Liver (tissue), 7 donors: ENCODE measurements at regions not wholly inside any gene's neighbourhood (a gene's known extent, or its start where the extent isn't known, plus 50 kb on each side); places are given as distances from the start of the nearest gene placed in this dataset.

Experiments
- DNase-seq: peaks from one replicate; pipeline ENCODE4 v3.0.0-alpha.2; 2017; ENCODE audit warnings: low spot score
- H3K27ac ChIP-seq, 2 donors: one replicate each; pipeline ENCODE4 v1.7.0; 2013; ENCODE audit warnings: inconsistent platforms in 2 of 2, low read length in 2 of 2, control low read depth in 1 of 2, low read depth in 1 of 2, mild to moderate bottlenecking in 1 of 2
- H3K27me3 ChIP-seq, 4 donors: one replicate each; pipeline versions ENCODE4 v1.6.1 to v1.7.0; 2013; ENCODE audit warnings: low read length in 3 of 4, inconsistent platforms in 1 of 4, mild to moderate bottlenecking in 1 of 4, moderate library complexity in 1 of 4; ENCODE audit not compliant: control insufficient read depth in 4 of 4, insufficient read depth in 4 of 4
- H3K36me3 ChIP-seq, 4 donors: one replicate each; pipeline versions ENCODE4 v1.6.1 to v1.7.0; 2013; ENCODE audit warnings: low read length in 3 of 4, mild to moderate bottlenecking in 3 of 4, low read depth in 1 of 4, moderate library complexity in 1 of 4; ENCODE audit not compliant: control insufficient read depth in 4 of 4, insufficient read depth in 3 of 4
- H3K4me1 ChIP-seq, 4 donors: one replicate each; pipeline versions ENCODE4 v1.6.1 to v1.7.0; 2013; ENCODE audit warnings: low read length in 3 of 4, mild to moderate bottlenecking in 3 of 4, moderate library complexity in 1 of 4; ENCODE audit not compliant: control insufficient read depth in 4 of 4, insufficient read depth in 4 of 4
- H3K4me3 ChIP-seq, 3 donors: one replicate each; pipeline versions ENCODE4 v1.6.1 to v1.7.0; 2013; ENCODE audit warnings: low read length in 3 of 3, control low read depth in 1 of 3, low read depth in 1 of 3, mild to moderate bottlenecking in 1 of 3
- H3K9ac ChIP-seq, 2 donors: one replicate each; pipeline ENCODE4 v1.7.0; 2013; ENCODE audit warnings: low read length in 2 of 2, mild to moderate bottlenecking in 2 of 2, moderate library complexity in 2 of 2, control low read depth in 1 of 2, low read depth in 1 of 2
- H3K9me3 ChIP-seq, 4 donors: one replicate each; pipeline versions ENCODE4 v1.6.1 to v1.7.0; 2013; ENCODE audit warnings: low read length in 3 of 4; ENCODE audit not compliant: control insufficient read depth in 4 of 4
- FOXA1 ChIP-seq: IDR thresholded peaks from 2 replicates; pipeline ENCODE4 v1.6.1; 2016; ENCODE audit warnings: antibody characterized with exemption
- FOXA2 ChIP-seq: IDR thresholded peaks from 2 replicates; pipeline ENCODE4 v1.6.1; 2016; ENCODE audit warnings: antibody characterized with exemption
- GABPA ChIP-seq, 2 donors: IDR thresholded peaks in 1 of 2; conservative IDR thresholded peaks in 1 of 2; 2 replicates each; pipeline ENCODE4 v1.6.1; 2016; ENCODE audit warnings: antibody characterized with exemption in 2 of 2, mild to moderate bottlenecking in 1 of 2, moderate library complexity in 1 of 2
- HNF4A ChIP-seq, 2 donors: conservative IDR thresholded peaks; 2 replicates each; pipeline ENCODE4 v1.6.1; 2016; ENCODE audit warnings: antibody characterized with exemption in 2 of 2, mild to moderate bottlenecking in 2 of 2
- MAX ChIP-seq: IDR thresholded peaks from 2 replicates; pipeline ENCODE4 v1.6.1; 2016; ENCODE audit warnings: antibody characterized with exemption
- REST ChIP-seq: IDR thresholded peaks from 2 replicates; pipeline ENCODE4 v1.6.1; 2016; ENCODE audit warnings: antibody characterized with exemption, mild to moderate bottlenecking
- SP1 ChIP-seq: IDR thresholded peaks from 2 replicates; pipeline ENCODE4 v1.6.1; 2018; ENCODE audit warnings: antibody characterized with exemption, mild to moderate bottlenecking
- YY1 ChIP-seq: IDR thresholded peaks from 2 replicates; pipeline ENCODE4 v1.6.1; 2016; ENCODE audit warnings: antibody characterized with exemption, mild to moderate bottlenecking
- ZBTB33 ChIP-seq: IDR thresholded peaks from 2 replicates; pipeline ENCODE4 v1.6.1; 2016; ENCODE audit warnings: antibody characterized with exemption
- WGBS: extraction: QIAGEN DNeasy Blood & Tissue Kit; methylation state at CpG from one replicate; pipeline ENCODE4 v1.1.7; 2013; 5-methylcytosine and 5-hydroxymethylcytosine counted together
- TF ChIP-seq, protein P1 (sequence below): IDR thresholded peaks from 2 replicates; pipeline ENCODE4 v1.6.1; 2016; ENCODE audit warnings: antibody characterized with exemption
- donor health status: healthy.
- donor health status: healthy.
- donor health status: healthy.
- donor health status: healthy.

GRCh38 chr4:174137698-174138097, 145.8 kb downstream of the FBXO8 start:
- TF ChIP-seq MAX (no peak), FOXA2 (no peak), REST (peak; percentile 22), GABPA (IDR thresholded peaks at IDR 0.05 in 1 of 2, conservative IDR thresholded peaks at IDR 0.05 in 1 of 2) (no peak)
- Histone ChIP-seq H3K36me3 (no peaks in the 10 kb centered on the region), H3K27me3 (peaks cover 0 to 4% (median 3%) of the 10 kb centered on the region in 4 donors), H3K9me3 (no peaks in the 10 kb centered on the region), H3K4me1 (no peaks in the 10 kb centered on the region), H3K27ac (no peak overlapping the region), H3K4me3 (no peak overlapping the region), H3K9ac (no peak overlapping the region)
- no peak for DNase-seq
- WGBS, result 79% methylated on average over 2 of the region's 2 CpGs

GRCh38 chr4:174135936-174136406, 147.5 kb downstream of the FBXO8 start:
- Histone ChIP-seq H3K36me3 (no peaks in the 10 kb centered on the region), H3K4me3 (no peak overlapping the region), H3K27ac (peak overlapping the region in 1 of 2 donors; percentile 18), H3K9me3 (no peaks in the 10 kb centered on the region), H3K4me1 (no peaks in the 10 kb centered on the region), H3K27me3 (peaks cover 0 to 4% (median under 1%) of the 10 kb centered on the region in 4 donors), H3K9ac (no peak overlapping the region)
- TF ChIP-seq YY1 (no peak), FOXA1 (no peak), SP1 (no peak), HNF4A (conservative IDR thresholded peaks at IDR 0.05) (no peak), ZBTB33 (no peak)
- 37% methylated on average over 12 of the region's 12 CpGs for WGBS
- no peak for DNase-seq

DNA sequence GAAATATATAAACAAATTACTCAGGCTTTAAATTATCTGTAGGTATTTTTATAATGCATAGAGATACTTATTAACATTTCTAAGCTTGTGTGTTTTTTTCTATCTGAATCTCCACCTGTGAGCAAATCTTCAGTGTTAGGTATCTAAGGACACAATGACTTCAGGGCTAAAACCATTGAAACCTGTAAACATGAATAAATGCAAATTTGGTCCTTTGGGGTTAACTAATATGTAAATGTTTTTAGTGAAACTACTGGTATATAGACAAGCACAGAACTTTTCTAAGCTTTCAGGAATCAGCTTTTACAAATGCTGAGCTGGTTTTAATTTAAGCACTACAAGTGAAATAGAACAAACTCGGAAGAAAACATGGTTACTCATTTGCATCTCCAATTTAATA, 147.9 kb downstream of the FBXO8 start:
- H3K9me3 ChIP-seq, result no peaks in the 10 kb centered on the region
- H3K27me3 ChIP-seq, result peaks cover 0 to 4% (median under 1%) of the 10 kb centered on the region in 4 donors
- H3K9ac ChIP-seq, result no peak overlapping the region
- no peaks in the 10 kb centered on the region for H3K4me1 ChIP-seq
- no peak for DNase-seq
- H3K4me3 ChIP-seq, result no peak overlapping the region
- H3K27ac ChIP-seq, result no peak overlapping the region
- TF ChIP-seq, protein P1, sequence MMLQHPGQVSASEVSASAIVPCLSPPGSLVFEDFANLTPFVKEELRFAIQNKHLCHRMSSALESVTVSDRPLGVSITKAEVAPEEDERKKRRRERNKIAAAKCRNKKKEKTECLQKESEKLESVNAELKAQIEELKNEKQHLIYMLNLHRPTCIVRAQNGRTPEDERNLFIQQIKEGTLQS, result no peak
- TF ChIP-seq GABPA (IDR thresholded peaks at IDR 0.05 in 1 of 2, conservative IDR thresholded peaks at IDR 0.05 in 1 of 2) (no peak), FOXA1 (no peak)
- WGBS, result 70% methylated on average over 1 of the region's 1 CpG
- no peaks in the 10 kb centered on the region for H3K36me3 ChIP-seq
